ENCODE measurements at regions not wholly inside any gene's neighbourhood (a gene's known extent, or its start where the extent isn't known, plus 50 kb on each side); places are given as distances from the start of the nearest gene placed in this dataset.

GRCh38 chr4:155616117-155616516 lies 50.5 kb upstream of the GUCY1A1 start:
- DNase-seq (ENCODE audit: low spot score), result no peak
- no peak for FAIRE-seq

- FAIRE-seq (no peak), DNase-seq (ENCODE audit: low spot score) (no peak)
Measured at GRCh38 chr4:155615081-155615887, 51.4 kb upstream of the GUCY1A1 start.

GRCh38 chr4:155614111-155614762 lies 52.4 kb upstream of the GUCY1A1 start:
- DNase-seq (ENCODE audit: low spot score) (no peak), FAIRE-seq (no peak)

GRCh38 chr4:155612074-155612473 lies 54.6 kb upstream of the GUCY1A1 start:
- FAIRE-seq, result no peak
- DNase-seq (ENCODE audit: low spot score), result no peak

- FAIRE-seq (no peak), DNase-seq (ENCODE audit: low spot score) (no peak)
Measured at GRCh38 chr4:155611501-155611900, 55.1 kb upstream of the GUCY1A1 start.

GRCh38 chr4:155610143-155610542 lies 56.5 kb upstream of the GUCY1A1 start:
- no peak for FAIRE-seq
- DNase-seq (ENCODE audit: low spot score), result no peak

GRCh38 chr4:155609455-155610059 lies 57.1 kb upstream of the GUCY1A1 start:
- DNase-seq (ENCODE audit: low spot score), result no peak
- no peak for FAIRE-seq

- DNase-seq (ENCODE audit: low spot score) (no peak), FAIRE-seq (no peak)
Measured at GRCh38 chr4:155608225-155608885, 58.3 kb upstream of the GUCY1A1 start.

GRCh38 chr4:155607481-155607880 lies 59.2 kb upstream of the GUCY1A1 start:
- DNase-seq (ENCODE audit: low spot score) (no peak), FAIRE-seq (no peak)

GRCh38 chr4:155604718-155605626 lies 61.7 kb upstream of the GUCY1A1 start:
- DNase-seq (ENCODE audit: low spot score) (peak; percentile 57), FAIRE-seq (no peak)

GRCh38 chr4:155603360-155603891 lies 63.2 kb upstream of the GUCY1A1 start:
- FAIRE-seq (no peak), DNase-seq (ENCODE audit: low spot score) (peak; percentile 37)

GRCh38 chr4:155602351-155603140 lies 64.1 kb upstream of the GUCY1A1 start:
- DNase-seq (ENCODE audit: low spot score) (no peak), FAIRE-seq (no peak)

- DNase-seq (ENCODE audit: low spot score) (no peak), FAIRE-seq (no peak)
Measured at GRCh38 chr4:155600244-155600643, 66.4 kb upstream of the GUCY1A1 start.

- no peak for FAIRE-seq
- DNase-seq (ENCODE audit: low spot score), result no peak
Measured at GRCh38 chr4:155599596-155599995, 67.1 kb upstream of the GUCY1A1 start.

GRCh38 chr4:155599085-155599484 lies 67.6 kb upstream of the GUCY1A1 start:
- DNase-seq (ENCODE audit: low spot score) (no peak), FAIRE-seq (no peak)

- FAIRE-seq, result no peak
- no peak for DNase-seq (ENCODE audit: low spot score)
Measured at GRCh38 chr4:155597933-155598451, 68.7 kb upstream of the GUCY1A1 start.

- FAIRE-seq (no peak), DNase-seq (ENCODE audit: low spot score) (no peak)
Measured at GRCh38 chr4:155597281-155597680, 69.4 kb upstream of the GUCY1A1 start.

- DNase-seq (ENCODE audit: low spot score), result no peak
- FAIRE-seq, result no peak
Measured at GRCh38 chr4:155593793-155594192, 72.9 kb upstream of the GUCY1A1 start.

- no peak for DNase-seq (ENCODE audit: low spot score)
- no peak for FAIRE-seq
Measured at GRCh38 chr4:155592938-155593297, 73.7 kb upstream of the GUCY1A1 start.
